Suprapubic skin (tissue), 3 donors: ENCODE measurements at regions not wholly inside any gene's neighbourhood (a gene's known extent, or its start where the extent isn't known, plus 50 kb on each side); places are given as distances from the start of the nearest gene placed in this dataset.

Source experiments
- CTCF ChIP-seq, 2 donors: fragments of 200-600 bp in 1 of 2; fragments of 450-650 bp in 1 of 2; sonication (generic) in 1 of 2; IDR thresholded peaks; one replicate each; pipeline ENCODE4 v1.5.1; 2016 to 2019; ENCODE audit warnings: antibody characterized with exemption in 2 of 2, mild to moderate bottlenecking in 1 of 2, moderate library complexity in 1 of 2
- POLR2A ChIP-seq, 2 donors: fragments of 450-650 bp; IDR thresholded peaks; one replicate each; pipeline ENCODE4 v1.6.1; 2017; ENCODE audit warnings: antibody characterized with exemption in 2 of 2, mild to moderate bottlenecking in 2 of 2, moderate library complexity in 2 of 2

DNA sequence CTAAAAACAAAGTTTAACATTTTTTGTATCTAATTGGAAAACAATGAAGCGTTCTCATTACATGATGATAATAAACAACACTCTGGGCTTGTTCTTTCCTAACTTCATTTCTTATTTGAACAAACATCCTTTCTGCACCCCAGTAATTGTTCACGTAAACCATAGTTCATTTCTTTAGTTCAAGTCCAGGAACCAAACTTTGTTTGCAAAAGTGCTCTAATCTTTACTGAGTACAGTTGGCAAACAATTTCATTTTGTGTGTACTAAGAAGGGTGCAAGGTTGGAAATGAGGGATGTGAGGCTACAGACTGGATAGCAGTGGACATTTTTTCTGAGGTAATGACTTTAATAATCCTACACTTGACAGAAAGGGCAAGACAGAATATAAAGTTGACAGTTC lies 113.5 kb downstream of the NREP start:
- TF ChIP-seq POLR2A (IDR thresholded peaks at IDR 0.05) (no peak), CTCF (IDR thresholded peaks at IDR 0.05) (no peak)
